HG03060 (cell line): ENCODE measurements at regions not wholly inside any gene's neighbourhood (a gene's known extent, or its start where the extent isn't known, plus 50 kb on each side); places are given as distances from the start of the nearest gene placed in this dataset.

Experiments
- ATAC-seq: cut with Tn5 transposase; IDR thresholded peaks from one replicate; pipeline ENCODE4 v1.9.1; 2021; ENCODE audit warnings: low read depth, moderate number of reproducible peaks; ENCODE audit not compliant: unreplicated experiment

- no peak for ATAC-seq
These were observed 176.7 kb upstream of the TLE3 start for GRCh38 chr15:70274255-70274880.

GRCh38 chr15:70273808-70274207 is 176.1 kb upstream of the TLE3 start:
- no peak for ATAC-seq

GRCh38 chr15:70272565-70273355 is 175.0 kb upstream of the TLE3 start:
- no peak for ATAC-seq

GRCh38 chr15:70271422-70272088 is 173.8 kb upstream of the TLE3 start:
- ATAC-seq = no peak

GRCh38 chr15:70270752-70271111 is 173.0 kb upstream of the TLE3 start:
- no peak for ATAC-seq

GRCh38 chr15:70269991-70270751 is 172.5 kb upstream of the TLE3 start:
- no peak for ATAC-seq

- ATAC-seq = no peak
These were observed 171.7 kb upstream of the TLE3 start for GRCh38 chr15:70269311-70269911.

GRCh38 chr15:70268698-70269251 is 171.1 kb upstream of the TLE3 start:
- ATAC-seq = peak; percentile 41

- ATAC-seq = no peak
These were observed 170.2 kb upstream of the TLE3 start for GRCh38 chr15:70267879-70268278.

GRCh38 chr15:70267306-70267705 is 169.6 kb upstream of the TLE3 start:
- ATAC-seq = no peak

GRCh38 chr15:70266412-70267121 is 168.8 kb upstream of the TLE3 start:
- no peak for ATAC-seq

GRCh38 chr15:70265986-70266385 is 168.3 kb upstream of the TLE3 start:
- ATAC-seq = no peak

- no peak for ATAC-seq
These were observed 167.8 kb upstream of the TLE3 start for GRCh38 chr15:70265466-70265978.

GRCh38 chr15:70264738-70265465 is 167.2 kb upstream of the TLE3 start:
- ATAC-seq = no peak

GRCh38 chr15:70264014-70264582 is 166.4 kb upstream of the TLE3 start:
- no peak for ATAC-seq

GRCh38 chr15:70262591-70263274 is 165.0 kb upstream of the TLE3 start:
- no peak for ATAC-seq

GRCh38 chr15:70262171-70262570 is 164.5 kb upstream of the TLE3 start:
- no peak for ATAC-seq

GRCh38 chr15:70261083-70261482 is 163.4 kb upstream of the TLE3 start:
- ATAC-seq = no peak
